Activated CD4-positive, alpha-beta T cell treated with anti-CD3 and anti-CD28 coated beads for 24 hours (primary cell): ENCODE measurements at regions not wholly inside any gene's neighbourhood (a gene's known extent, or its start where the extent isn't known, plus 50 kb on each side); places are given as distances from the start of the nearest gene placed in this dataset.
"Not testable (repeated sequence)": the region's sequence is repeated elsewhere in the genome, so short reads cannot be mapped to it uniquely, and the experiment has no call there.

Experiments
- DNase-seq, 2 donors: peaks; one replicate each; pipeline ENCODE4 v3.0.0-alpha.2; 2020; ENCODE audit warnings: low read depth in 2 of 2

GRCh38 chr3:163213838-163214237, 1717.2 kb downstream of the OTOL1 start:
- DNase-seq, result no peak

GRCh38 chr3:163196815-163197374, 1700.3 kb downstream of the OTOL1 start:
- no peak for DNase-seq

GRCh38 chr3:163196245-163196644, 1699.6 kb downstream of the OTOL1 start:
- DNase-seq, result no peak

- DNase-seq, result no peak
Observed at GRCh38 chr3:163185721-163186350, 1689.2 kb downstream of the OTOL1 start.

GRCh38 chr3:163175970-163176369, 1679.4 kb downstream of the OTOL1 start:
- no peak for DNase-seq

GRCh38 chr3:163172513-163172912, 1675.9 kb downstream of the OTOL1 start:
- not testable (repeated sequence) for DNase-seq

GRCh38 chr3:163166197-163166596, 1669.6 kb downstream of the OTOL1 start:
- DNase-seq, result no peak

GRCh38 chr3:163159306-163159705, 1662.7 kb downstream of the OTOL1 start:
- DNase-seq, result no peak

GRCh38 chr3:163139600-163139999, 1643.0 kb downstream of the OTOL1 start:
- no peak for DNase-seq

- no peak for DNase-seq
Observed at GRCh38 chr3:163138258-163138657, 1641.7 kb downstream of the OTOL1 start.

- no peak for DNase-seq
Observed at GRCh38 chr3:163132111-163132510, 1635.5 kb downstream of the OTOL1 start.

- no peak for DNase-seq
Observed at GRCh38 chr3:163129287-163129686, 1632.7 kb downstream of the OTOL1 start.

- no peak for DNase-seq
Observed at GRCh38 chr3:163126115-163126514, 1629.5 kb downstream of the OTOL1 start.
